ENCODE measurements at regions not wholly inside any gene's neighbourhood (a gene's known extent, or its start where the extent isn't known, plus 50 kb on each side); places are given as distances from the start of the nearest gene placed in this dataset.

DNA sequence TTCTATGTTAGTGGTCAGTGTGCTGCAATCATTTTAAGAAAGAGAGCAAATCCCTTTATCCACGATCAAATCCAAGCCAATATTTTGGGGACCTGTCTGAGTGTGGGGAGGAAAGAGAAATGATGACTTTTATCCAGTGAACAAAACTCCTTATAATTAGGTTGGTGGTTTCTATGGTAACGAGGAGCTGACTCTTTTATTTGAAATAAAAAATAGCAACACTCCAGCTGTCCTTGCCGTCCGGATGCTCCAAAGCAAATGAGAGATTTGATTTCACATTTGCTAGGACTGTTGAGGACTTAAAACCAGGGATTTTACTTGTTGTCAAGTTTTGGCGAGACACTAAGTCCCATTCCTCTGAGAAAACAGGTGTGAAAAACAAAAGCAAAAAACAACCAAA is 154.0 kb upstream of the PRICKLE2 start:
- no peak for TF ChIP-seq EZH2 (IDR thresholded peaks at IDR 0.05; ENCODE audit: borderline replicate concordance, low read depth, low read length, poor library complexity, severe bottlenecking)
- TF ChIP-seq, protein P1, sequence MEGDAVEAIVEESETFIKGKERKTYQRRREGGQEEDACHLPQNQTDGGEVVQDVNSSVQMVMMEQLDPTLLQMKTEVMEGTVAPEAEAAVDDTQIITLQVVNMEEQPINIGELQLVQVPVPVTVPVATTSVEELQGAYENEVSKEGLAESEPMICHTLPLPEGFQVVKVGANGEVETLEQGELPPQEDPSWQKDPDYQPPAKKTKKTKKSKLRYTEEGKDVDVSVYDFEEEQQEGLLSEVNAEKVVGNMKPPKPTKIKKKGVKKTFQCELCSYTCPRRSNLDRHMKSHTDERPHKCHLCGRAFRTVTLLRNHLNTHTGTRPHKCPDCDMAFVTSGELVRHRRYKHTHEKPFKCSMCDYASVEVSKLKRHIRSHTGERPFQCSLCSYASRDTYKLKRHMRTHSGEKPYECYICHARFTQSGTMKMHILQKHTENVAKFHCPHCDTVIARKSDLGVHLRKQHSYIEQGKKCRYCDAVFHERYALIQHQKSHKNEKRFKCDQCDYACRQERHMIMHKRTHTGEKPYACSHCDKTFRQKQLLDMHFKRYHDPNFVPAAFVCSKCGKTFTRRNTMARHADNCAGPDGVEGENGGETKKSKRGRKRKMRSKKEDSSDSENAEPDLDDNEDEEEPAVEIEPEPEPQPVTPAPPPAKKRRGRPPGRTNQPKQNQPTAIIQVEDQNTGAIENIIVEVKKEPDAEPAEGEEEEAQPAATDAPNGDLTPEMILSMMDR (conservative IDR thresholded peaks at IDR 0.05; ENCODE audit: low read depth, low read length) = no peak
- Histone ChIP-seq H3K36me3 (ENCODE audit: insufficient read depth, low read length, poor library complexity, severe bottlenecking) (no peaks in the 10 kb centered on the region), H3K9me3 (ENCODE audit: low read depth, low read length, poor library complexity, severe bottlenecking) (peaks cover 6% of the 10 kb centered on the region), H3K4me3 (ENCODE audit: low read depth, low read length, poor library complexity, severe bottlenecking) (no peak overlapping the region), H3K27me3 (replicated peaks; ENCODE audit: insufficient read depth, low read depth, low read length, poor library complexity) (no peaks in the 10 kb centered on the region), H3K4me1 (ENCODE audit: insufficient read depth, low read length, poor library complexity, severe bottlenecking) (no peaks in the 10 kb centered on the region), H3K27ac (ENCODE audit: low read depth, low read length, poor library complexity, severe bottlenecking) (no peak overlapping the region)
- intact Hi-C loops (cut with micrococcal nuclease; ENCODE audit: unreplicated experiment) = no loop called here
- DNase-seq (ENCODE audit: low spot score) = no peak
- no TSS peak for BruUV-seq (replicated peaks)
- CTCF ChIA-PET = no interaction called here
- POLR2A ChIA-PET (ENCODE audit: low non-redundant PET) = no interaction called here

DNA sequence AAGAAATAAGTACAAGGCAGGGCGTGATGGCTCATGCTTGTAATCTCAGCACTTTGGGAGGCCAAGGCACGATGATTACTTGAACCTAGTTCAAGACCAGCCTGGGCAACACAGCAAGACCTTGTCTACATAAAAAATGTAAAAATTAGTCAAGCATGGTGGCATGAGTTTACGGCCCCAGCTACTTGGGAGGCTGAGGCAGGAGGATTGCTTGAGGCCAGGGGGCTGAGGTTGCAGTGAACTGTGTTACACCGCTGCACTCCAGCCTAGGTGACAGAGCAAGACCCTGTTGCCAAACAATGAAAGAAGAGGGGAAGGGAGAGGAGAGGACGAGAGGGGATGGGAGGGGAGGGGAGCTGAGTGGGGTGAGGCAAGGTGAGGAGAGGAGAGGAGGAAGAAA is 152.7 kb upstream of the PRICKLE2 start:
- no peaks in the 10 kb centered on the region for H3K36me3 ChIP-seq (ENCODE audit: insufficient read depth, low read length, poor library complexity, severe bottlenecking)
- no peak for TF ChIP-seq EZH2 (IDR thresholded peaks at IDR 0.05; ENCODE audit: borderline replicate concordance, low read depth, low read length, poor library complexity, severe bottlenecking)
- TF ChIP-seq, protein P1 (conservative IDR thresholded peaks at IDR 0.05; ENCODE audit: low read depth, low read length) = no peak
- H3K4me3 ChIP-seq (ENCODE audit: low read depth, low read length, poor library complexity, severe bottlenecking) = no peak overlapping the region
- BruUV-seq (replicated peaks) = no TSS peak
- intact Hi-C loops (cut with micrococcal nuclease; ENCODE audit: unreplicated experiment) = no loop called here
- ChIA-PET CTCF (no interaction called here), POLR2A (ENCODE audit: low non-redundant PET) (no interaction called here)
- DNase-seq (ENCODE audit: low spot score) = no peak
- peaks cover 6% of the 10 kb centered on the region for H3K9me3 ChIP-seq (ENCODE audit: low read depth, low read length, poor library complexity, severe bottlenecking)
- H3K27ac ChIP-seq (ENCODE audit: low read depth, low read length, poor library complexity, severe bottlenecking) = no peak overlapping the region
- no peaks in the 10 kb centered on the region for H3K27me3 ChIP-seq (replicated peaks; ENCODE audit: insufficient read depth, low read depth, low read length, poor library complexity)
- no peaks in the 10 kb centered on the region for H3K4me1 ChIP-seq (ENCODE audit: insufficient read depth, low read length, poor library complexity, severe bottlenecking)

DNA sequence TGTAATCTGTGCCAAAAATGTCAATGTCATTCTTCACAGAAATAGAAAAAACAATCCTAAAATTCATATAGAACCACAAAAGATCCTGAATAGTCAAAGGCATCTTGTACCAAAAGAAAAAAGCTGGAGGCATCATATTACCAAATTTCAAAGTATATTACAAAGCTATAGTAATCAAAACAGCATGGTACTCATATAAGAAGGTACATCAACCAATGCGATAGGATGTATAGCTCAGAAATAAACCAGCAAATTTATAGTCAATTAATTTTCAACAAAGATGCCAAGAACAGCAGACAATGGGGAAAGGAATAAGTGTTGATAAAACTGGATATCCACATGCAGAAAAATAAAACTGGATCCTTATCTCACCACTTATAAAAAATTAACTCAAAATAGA is 150.5 kb upstream of the PRICKLE2 start:
- BruUV-seq (replicated peaks) = no TSS peak
- H3K4me1 ChIP-seq (ENCODE audit: insufficient read depth, low read length, poor library complexity, severe bottlenecking) = no peaks in the 10 kb centered on the region
- TF ChIP-seq, protein P1 (conservative IDR thresholded peaks at IDR 0.05; ENCODE audit: low read depth, low read length) = no peak
- ChIA-PET POLR2A (ENCODE audit: low non-redundant PET) (no interaction called here), CTCF (no interaction called here)
- no peaks in the 10 kb centered on the region for H3K36me3 ChIP-seq (ENCODE audit: insufficient read depth, low read length, poor library complexity, severe bottlenecking)
- H3K27ac ChIP-seq (ENCODE audit: low read depth, low read length, poor library complexity, severe bottlenecking) = no peak overlapping the region
- H3K27me3 ChIP-seq (replicated peaks; ENCODE audit: insufficient read depth, low read depth, low read length, poor library complexity) = no peaks in the 10 kb centered on the region
- peaks cover 6% of the 10 kb centered on the region for H3K9me3 ChIP-seq (ENCODE audit: low read depth, low read length, poor library complexity, severe bottlenecking)
- DNase-seq (ENCODE audit: low spot score) = no peak
- intact Hi-C loops (cut with micrococcal nuclease; ENCODE audit: unreplicated experiment) = no loop called here
- H3K4me3 ChIP-seq (ENCODE audit: low read depth, low read length, poor library complexity, severe bottlenecking) = no peak overlapping the region

All from A673 (cell line).